CD4-positive, alpha-beta T cell treated with Interleukin-21 for 1 hour (primary cell): ENCODE measurements at regions not wholly inside any gene's neighbourhood (a gene's known extent, or its start where the extent isn't known, plus 50 kb on each side); places are given as distances from the start of the nearest gene placed in this dataset.

Source experiments
- DNase-seq: peaks from one replicate; pipeline ENCODE4 v3.0.0-alpha.2; 2020

GRCh38 chr14:104373855-104374717 lies 205.5 kb upstream of the C14orf180 start:
- DNase-seq: no peak

- DNase-seq: no peak
Observed at GRCh38 chr14:104374718-104375080, 204.9 kb upstream of the C14orf180 start.

GRCh38 chr14:104375551-104376201 lies 203.9 kb upstream of the C14orf180 start:
- DNase-seq: no peak

- no peak for DNase-seq
Observed at GRCh38 chr14:104376202-104377140, 203.1 kb upstream of the C14orf180 start.

GRCh38 chr14:104377256-104377655 lies 202.3 kb upstream of the C14orf180 start:
- DNase-seq: no peak

GRCh38 chr14:104378698-104379113 lies 200.9 kb upstream of the C14orf180 start:
- no peak for DNase-seq

- DNase-seq: no peak
Observed at GRCh38 chr14:104382361-104383087, 197.0 kb upstream of the C14orf180 start.

GRCh38 chr14:104383088-104383995 lies 196.2 kb upstream of the C14orf180 start:
- no peak for DNase-seq

- no peak for DNase-seq
Observed at GRCh38 chr14:104383996-104384775, 195.4 kb upstream of the C14orf180 start.

- DNase-seq: no peak
Observed at GRCh38 chr14:104384776-104385071, 194.8 kb upstream of the C14orf180 start.

- DNase-seq: no peak
Observed at GRCh38 chr14:104385111-104385510, 194.5 kb upstream of the C14orf180 start.

GRCh38 chr14:104385531-104386101 lies 193.9 kb upstream of the C14orf180 start:
- DNase-seq: no peak

- DNase-seq: no peak
Observed at GRCh38 chr14:104386151-104386841, 193.3 kb upstream of the C14orf180 start.

- no peak for DNase-seq
Observed at GRCh38 chr14:104387022-104388010, 192.2 kb upstream of the C14orf180 start.

GRCh38 chr14:104388011-104388521 lies 191.5 kb upstream of the C14orf180 start:
- DNase-seq: no peak

- DNase-seq: no peak
Observed at GRCh38 chr14:104388541-104389325, 190.8 kb upstream of the C14orf180 start.
